EH (cell line): ENCODE measurements at regions not wholly inside any gene's neighbourhood (a gene's known extent, or its start where the extent isn't known, plus 50 kb on each side); places are given as distances from the start of the nearest gene placed in this dataset.
"Not testable (repeated sequence)": the region's sequence is repeated elsewhere in the genome, so short reads cannot be mapped to it uniquely, and the experiment has no call there.

Experiments
- DNase-seq: peaks from one replicate; pipeline ENCODE4 v3.0.0-alpha.2; 2015; ENCODE audit warnings: low read depth

DNA sequence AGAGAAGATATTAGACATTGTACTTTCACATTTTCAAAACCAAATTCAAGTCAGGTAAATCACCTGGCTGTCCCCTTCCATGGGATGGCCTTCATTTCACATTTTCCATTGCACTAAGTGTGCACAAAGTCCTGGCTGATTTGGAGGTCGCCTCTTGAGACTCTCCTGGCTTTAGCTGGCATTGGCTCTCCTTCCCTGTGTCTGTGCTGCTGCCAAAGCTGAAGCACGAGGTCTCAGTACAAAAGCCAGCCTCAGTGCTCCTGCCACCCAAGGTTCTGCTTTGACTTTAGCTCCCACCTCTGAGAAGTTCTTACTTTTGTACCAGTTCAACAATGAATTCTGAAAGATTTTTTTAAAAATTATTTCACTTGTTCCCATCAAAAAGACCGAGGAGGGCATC lies 289.2 kb upstream of the CNR1 start:
- no peak for DNase-seq

DNA sequence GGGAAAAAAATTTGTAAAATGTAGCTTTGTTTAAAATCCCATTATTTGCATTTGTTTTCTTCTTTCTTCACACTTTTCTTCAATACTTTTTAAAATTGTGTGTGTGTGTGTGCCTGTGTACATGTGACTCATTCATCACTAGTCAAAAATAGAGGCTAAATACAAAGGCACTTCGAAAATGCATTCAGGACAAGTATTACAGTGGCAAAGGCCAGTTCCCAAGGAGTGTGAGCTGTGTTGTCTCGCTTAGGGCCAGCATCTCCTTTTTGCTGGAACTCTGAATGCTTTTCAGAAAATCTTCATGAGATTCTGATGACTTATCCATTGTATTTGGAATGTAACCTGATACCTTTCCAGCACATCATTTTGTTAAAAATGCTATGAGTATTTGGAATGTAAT lies 288.5 kb upstream of the CNR1 start:
- no peak for DNase-seq

DNA sequence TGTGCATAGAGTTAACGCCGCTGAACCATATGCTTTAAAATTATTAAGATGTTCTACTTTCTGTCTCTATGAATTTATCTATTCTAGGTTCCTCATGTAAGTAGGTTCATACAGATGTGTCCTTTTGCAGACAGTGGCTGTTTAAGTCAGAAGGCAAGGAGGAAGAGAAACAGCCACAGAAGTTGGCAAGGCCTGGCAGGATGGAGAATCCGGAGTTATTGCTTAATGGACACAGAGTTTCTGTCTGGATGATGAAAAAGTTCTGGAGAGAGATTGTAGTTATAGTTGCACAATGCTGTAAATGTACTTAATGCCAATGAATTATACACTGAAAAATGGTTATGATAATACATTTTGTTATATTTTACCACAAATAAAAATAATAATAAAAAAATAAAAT lies 283.6 kb upstream of the CNR1 start:
- DNase-seq = no peak

DNA sequence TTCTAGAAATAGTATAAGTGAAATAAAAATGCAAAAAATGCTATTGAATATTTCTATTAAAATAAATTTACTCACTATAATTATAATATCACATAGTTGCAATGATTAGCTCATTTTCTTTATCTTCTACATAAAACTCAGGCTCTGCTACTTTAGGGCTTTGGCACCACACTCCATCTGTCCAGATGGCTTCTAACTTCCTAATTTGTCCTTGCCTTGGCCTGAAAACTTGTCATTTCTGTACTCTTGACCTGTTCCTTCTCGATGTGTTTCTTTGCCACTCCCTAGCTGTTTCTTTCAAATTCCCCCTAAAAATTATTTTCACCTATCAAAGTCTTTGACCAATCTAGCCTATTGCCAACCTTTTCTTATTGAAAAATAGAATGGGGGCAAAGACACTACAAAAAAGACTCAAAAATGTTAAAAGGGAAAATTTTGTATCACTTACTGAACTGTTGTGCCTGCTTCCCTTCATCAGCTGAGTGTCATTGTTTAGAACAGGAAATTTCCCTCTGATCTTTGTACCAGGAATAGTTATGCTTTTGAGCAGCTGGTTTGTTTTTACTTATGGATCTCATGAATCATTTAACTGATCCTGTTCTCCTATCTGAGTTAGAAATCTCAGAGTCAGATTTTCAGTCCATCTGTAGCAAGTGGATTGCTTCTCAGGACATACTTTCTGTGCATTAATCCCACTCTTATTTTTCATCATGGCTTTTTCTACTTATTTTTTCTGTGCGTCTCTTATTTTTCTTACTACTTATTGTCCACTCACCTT lies 279.2 kb upstream of the CNR1 start:
- no peak for DNase-seq

DNA sequence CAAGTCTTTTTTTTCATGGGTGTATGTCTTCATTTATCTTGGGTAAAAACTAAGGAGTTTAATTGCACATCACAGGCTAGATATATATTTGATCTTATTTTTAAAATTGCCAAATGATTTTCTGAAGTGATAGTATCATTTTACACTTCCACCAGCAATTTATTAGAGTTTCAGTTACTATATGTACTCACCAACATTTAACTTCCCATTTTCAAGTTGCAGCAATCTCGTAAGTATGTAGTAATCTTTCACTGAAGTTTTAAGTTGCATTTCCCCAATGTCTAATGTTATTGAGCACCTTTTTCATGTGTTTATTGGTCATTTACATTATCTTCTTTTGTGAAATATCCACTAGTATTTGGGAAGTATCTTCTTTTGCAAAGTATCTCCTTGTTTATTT lies 277.4 kb upstream of the CNR1 start:
- no peak for DNase-seq

DNA sequence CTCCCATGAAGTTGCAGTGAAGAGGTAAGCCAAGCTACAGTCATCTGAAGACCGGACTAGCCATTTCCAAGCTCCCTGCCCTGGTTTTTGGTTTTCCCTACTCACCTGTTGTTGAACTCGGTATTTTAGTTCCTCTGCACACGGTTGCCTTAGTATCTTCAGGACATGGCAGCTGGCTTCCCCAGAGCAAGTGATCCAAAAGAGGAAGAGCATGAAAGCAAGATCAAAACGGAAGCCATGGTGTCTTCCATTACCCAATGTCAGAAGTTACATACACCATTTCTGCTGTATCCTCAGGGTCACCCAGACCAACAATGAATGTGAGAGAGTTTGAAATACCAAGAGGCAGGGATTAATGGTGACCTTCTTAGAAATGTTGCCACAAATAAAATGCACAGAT lies 276.6 kb upstream of the CNR1 start:
- DNase-seq = no peak

DNA sequence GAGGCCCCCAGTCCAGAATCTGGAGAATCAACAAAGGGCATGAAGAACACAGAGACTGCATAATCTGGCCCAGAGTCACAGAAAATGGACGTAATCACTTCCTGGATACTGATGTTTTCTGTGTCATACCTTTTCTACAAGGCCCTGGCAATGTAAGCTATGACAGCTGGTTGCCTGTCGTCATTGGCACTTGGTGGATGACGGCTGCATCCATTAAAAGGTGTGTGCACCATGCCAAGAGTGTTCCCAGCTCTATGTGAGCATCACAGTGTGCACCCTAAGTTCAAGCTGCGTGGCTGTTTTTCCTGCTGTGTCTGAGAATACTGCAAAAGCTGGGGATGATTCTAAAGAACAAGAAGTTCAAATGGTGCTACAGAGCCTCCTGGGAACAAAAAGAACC lies 275.2 kb upstream of the CNR1 start:
- no peak for DNase-seq

DNA sequence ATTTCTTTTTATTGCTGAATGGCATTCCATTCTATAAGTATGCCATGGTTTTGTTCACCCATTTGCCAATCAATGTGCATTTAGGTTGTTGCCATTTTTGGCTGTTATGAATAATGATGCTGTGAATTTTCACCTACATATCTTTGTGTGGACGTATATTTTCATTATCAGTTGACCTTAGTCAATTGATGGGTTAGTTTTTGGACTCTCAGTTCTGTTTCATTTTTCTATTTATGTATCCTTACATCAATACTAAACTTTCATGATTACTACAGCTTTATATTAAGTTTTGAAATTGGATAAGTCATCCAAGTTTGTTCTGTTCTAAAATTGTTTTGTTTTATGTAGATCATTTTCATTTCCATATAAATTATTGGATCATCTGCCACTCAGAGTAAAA lies 261.9 kb upstream of the CNR1 start:
- no peak for DNase-seq

DNA sequence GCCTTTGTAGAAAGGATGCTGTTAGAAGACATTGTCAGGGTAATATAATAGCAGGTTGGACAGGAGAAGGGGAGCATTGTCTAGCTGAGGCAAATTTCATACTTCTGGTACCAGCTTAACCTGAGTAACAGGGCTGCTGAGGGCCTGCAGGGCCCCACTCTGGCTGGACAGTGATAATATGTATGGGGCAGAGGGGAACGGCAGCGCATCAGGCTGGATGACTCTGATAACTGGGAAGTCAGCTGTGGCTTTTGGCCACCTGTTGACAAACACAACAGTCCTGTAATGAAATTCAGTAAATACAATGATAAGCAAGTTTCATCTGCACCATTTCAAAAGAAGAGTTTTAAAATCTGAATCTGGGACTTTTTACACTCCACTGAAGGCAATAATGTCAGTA lies 259.9 kb upstream of the CNR1 start:
- no peak for DNase-seq

DNA sequence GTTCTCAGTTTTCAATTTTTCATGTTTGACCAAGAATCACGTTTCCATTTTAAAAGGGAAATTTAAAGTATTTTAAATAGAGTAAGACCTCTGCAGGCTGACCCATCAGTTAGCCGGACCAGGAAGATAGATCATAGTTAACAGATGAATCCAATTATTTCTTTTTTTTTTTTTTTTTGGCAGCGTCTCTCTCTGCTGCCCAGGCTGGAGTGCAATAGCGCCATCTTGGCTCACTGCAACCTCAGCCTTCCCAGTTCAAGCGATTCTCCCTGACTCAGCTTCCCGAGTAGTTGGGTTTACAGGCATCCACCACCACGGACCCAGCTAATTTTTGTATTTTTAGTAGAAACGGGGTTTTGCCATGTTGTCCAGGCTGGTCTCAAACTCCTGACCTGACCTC lies 256.7 kb upstream of the CNR1 start:
- peak; percentile 9 for DNase-seq

DNA sequence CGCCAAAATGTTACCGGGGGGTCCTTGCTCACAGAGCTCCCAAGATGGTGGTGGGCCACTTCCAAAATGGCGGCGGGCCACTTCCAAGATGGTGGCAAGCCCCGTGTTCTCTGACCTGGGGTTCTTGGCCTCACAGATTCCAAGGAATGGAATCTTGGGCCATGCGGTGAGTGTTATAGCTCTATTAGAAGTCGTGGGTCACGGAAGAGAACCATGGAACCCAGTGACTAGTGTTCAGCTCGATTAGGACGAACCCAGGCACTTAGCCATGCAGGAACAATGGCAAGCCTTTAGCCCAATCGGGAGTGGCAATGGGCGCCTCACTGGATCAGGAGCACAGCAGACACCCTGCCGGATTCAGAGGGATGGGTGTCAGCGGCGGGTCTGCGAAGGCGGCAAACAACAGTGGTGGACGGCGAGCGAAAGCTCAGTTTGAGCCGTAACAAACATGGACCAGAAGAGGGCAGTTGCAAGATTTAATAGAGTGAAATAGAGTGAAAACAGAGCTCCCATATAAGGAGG lies 254.9 kb upstream of the CNR1 start:
- not testable (repeated sequence) for DNase-seq

DNA sequence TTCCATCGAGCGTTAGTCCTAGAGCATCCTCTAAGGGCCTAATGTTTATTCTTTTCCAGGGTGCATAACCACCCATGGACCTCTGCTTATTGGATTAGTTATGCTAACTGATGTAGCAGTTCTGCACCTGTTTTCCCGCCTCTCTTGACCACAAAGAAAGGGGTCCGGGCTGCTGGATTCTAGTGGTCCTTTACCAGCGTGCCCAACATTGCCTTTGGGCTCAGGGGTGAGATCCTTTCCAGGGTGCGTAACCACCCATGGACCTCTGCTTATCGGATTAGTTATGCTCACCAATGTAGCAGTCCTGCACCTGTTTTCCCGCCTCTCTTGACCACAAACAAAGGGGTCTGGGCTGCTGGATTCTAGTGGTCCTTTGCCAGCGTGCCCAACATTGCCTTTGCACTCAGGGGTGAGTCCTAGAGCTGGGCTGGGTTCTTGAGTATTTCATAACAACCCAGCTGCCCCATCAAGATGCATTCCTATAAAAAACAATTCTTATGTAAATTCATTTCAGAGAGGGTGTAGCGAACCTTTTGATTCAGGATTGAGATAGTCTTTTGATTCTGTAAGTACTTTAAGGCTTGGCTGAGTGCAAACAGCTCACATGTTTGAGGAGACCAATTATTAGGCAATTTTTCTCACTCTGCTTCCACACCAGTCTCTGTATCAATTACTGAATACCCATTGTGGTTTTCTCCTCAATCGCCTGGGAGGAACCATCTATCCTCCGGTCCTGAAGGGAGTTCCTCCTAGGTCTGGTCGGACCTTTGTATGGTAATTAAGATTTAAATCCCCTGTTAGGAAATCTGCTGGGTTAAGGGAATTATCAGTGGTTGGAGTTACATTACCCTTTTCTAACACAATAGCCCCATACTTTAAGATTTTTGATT lies 253.0 kb upstream of the CNR1 start:
- not testable (repeated sequence) for DNase-seq

DNA sequence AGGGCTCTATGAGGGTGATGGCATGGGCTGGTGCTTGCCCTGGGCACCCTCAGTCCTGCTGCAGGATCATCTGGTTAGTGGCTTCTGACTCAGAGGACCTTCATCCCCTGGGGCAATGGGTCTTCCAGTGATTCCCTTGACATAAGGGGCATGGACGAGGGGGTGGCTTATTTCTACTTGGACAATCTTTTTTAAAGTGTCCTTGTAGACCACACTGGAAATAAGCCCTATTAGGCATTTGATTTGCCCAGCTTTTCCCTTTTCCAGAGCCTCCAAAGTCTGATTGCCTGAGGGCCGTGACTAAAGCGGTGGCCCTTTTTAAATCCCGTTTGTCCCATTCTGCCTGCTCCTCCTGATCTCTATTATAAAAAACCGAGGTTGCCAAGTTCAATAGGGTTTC lies 251.2 kb upstream of the CNR1 start:
- DNase-seq = not testable (repeated sequence)

DNA sequence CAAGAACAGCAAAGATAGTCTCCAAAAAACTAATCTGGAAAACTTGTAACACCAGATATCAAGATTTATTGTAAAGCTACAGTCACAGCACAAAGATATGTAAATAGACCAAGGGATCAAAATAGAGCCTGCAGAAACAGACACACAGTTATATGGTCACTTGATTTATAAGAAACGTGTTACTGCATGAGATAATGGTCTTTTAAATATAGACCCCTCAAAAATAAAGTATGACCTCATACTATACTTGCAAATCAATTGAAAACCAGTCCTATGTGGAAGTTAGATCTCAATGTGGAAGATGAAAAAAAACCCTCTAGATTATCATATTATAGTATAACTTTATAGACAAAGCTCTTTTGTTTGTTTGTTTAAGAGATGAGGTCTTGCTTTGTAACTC lies 247.3 kb upstream of the CNR1 start:
- DNase-seq = no peak

DNA sequence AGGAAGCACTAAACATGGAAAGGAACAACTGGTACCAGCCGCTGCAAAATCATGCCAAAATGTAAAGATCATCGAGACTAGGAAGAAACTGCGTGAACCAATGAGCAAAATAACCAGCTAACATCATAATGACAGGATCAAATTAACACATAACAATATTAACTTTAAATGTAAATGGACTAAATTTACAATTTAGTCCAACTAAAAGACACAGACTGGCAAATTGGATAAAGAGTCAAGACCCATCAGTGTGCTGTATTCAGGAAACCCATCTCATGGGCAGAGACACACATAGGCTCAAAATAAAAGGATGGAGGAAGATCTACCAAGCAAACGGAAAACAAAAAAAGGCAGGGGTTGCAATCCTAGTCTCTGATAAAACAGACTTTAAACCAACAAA lies 242.2 kb upstream of the CNR1 start:
- DNase-seq = not testable (repeated sequence)

DNA sequence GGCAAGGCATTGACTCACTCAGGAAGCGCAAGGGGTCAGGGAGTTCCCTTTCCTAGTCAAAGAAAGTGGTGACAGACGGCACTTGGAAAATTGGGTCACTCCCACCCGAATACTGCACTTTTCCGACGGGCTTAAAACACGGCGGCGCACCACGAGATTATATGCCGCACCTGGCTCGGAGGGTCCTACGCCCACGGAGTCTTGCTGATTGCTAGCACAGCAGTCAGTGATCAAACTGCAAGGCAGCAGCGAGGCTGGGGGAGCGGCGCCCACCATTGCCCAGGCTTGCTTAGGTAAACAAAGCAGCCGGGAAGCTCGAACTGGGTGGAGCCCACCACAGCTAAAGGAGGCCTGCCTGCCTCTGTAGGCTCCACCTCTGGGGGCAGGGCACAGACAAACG lies 240.5 kb upstream of the CNR1 start:
- DNase-seq = not testable (repeated sequence)

DNA sequence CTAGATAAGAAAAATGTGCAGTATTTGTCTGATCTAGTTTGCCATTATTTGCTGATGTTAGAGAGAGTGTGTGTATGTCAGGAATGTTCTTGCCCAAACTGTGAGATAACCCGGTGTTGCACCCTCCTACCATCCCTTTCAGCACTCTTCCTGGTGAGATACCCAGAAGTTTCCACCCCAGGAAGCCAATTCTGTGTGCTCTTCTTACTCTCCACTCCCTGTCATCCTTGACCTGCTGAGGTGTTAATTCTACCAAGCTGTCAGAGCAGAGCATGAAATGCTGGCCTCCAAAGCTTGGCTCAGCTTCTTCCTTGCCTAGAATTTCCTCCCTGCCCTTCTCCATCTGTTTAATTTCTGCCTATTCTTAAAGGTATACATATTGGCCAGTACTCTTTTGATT lies 237.3 kb upstream of the CNR1 start:
- DNase-seq = no peak

DNA sequence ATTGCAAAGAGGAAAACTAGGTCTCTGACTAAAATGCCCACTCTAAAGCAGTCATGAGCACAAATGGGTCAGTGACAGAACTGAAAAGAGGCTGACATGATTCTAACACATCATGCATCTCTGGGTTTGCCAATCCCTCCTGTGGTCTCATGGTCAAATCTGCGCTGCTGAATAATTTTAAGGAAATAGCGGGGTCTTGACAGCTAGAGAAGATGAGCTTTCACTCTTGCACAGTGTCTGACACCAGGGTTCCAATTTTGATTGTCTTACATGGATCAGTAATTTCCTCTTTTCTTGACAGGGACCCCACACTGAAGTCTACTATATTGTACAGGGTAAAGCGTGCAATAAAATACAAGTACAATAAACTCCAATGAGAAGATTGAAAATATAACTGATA lies 236.8 kb upstream of the CNR1 start:
- no peak for DNase-seq

DNA sequence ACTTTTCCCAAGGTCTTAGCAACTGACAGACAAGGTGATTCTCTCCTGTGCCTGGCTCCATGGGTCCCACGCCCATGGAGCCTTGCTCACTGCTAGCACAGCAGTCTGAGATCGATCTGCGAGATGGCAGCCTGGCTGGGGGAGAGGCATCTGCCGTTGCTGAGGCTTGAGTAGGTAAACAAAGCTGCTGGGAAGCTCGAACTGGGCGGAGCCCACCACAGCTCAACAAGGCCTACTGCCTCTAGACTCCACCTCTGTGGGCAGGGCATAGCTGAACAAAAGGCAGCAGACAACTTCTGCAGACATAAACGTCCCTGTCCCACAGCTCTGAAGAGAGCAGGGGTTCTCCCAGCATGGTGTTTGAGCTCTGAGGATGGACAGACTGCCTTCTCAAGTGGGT lies 224.9 kb upstream of the CNR1 start:
- not testable (repeated sequence) for DNase-seq

DNA sequence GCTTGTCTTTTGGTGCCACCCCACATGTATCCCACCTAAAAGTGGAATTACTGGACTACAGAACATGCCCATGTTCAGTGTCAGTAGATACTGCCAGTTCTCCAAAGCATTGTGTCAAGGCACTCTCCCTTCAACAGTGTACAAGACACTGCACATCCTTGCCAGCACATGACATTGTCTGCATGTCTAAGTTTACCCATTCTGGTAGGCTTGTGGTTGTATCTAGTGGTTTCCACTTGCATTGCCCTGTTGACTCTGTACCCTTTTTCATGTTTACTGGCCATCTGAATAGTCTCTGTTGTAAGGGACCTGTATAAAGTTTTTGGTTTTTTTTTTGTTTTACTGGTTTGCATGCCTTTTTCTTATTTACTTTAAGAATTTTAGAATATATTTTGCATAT lies 222.4 kb upstream of the CNR1 start:
- no peak for DNase-seq

DNA sequence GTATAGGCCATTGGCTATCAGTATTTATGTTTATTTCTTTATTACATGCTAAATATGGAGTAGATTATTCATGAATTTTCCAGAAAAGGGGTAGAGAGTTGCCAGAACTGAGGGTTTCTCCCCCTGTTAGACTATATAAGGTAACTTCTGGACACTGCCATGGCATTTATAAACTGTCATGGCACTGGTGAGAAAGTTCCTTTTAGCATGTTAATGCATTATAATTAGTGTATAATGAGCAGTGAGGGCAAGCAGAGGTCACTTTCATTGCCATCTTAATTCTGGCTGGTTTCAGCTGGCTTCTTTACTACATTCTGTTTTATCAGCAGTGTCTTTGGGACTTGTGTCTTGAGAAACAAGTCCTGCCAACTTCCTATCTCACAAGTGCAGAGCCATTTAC lies 220.0 kb upstream of the CNR1 start:
- no peak for DNase-seq

DNA sequence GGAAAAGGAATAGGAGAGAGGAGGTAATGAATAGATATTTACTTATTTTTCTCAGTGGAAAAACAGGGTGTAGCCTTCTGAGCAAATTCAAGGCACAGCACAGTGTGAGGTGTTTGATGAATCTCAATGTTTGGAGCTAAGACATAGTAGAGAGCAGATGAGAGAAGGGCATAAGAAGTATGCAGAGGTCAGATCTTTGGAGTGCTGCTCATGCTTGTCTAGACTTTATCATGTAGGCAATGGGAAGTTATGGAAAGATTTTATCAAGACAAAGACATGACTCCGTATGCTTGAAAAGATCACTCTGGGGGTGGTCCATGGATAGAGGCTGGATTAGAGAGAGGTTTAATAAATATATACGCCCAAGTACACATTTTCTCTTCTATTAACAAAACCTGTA lies 217.0 kb upstream of the CNR1 start:
- DNase-seq = peak; percentile 47

DNA sequence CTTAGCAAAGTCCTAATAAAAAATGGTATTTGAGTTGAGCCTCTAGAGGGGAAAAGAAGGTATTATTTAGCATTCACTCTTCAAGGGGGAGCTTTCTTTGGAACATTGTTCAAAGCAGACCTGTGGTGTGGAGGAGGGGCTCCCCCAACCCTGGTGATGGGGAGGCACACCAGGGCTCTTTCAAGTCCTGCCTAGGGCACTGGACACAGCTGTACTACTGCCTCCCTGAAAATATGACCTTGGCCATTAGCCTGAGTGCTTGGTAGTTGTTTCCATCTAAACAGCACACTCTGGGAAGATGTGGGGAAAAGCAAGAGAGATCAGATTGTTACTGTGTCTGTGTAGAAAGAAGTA lies 215.1 kb upstream of the CNR1 start:
- no peak for DNase-seq
